ENCODE measurements at regions not wholly inside any gene's neighbourhood (a gene's known extent, or its start where the extent isn't known, plus 50 kb on each side); places are given as distances from the start of the nearest gene placed in this dataset.

- no peaks in the 10 kb centered on the region for H4K20me1 ChIP-seq (ENCODE audit: insufficient read depth, low read length)
- no peak overlapping the region for H3K27ac ChIP-seq (ENCODE audit: low read depth, low read length, poor library complexity, severe bottlenecking)
- H3K4me3 ChIP-seq (ENCODE audit: low read depth, low read length, poor library complexity, severe bottlenecking) = no peak overlapping the region
- H3K9ac ChIP-seq (ENCODE audit: low read length) = no peak overlapping the region
- no peak overlapping the region for H2AFZ ChIP-seq (ENCODE audit: low read length)
- no peaks in the 10 kb centered on the region for H3K36me3 ChIP-seq (ENCODE audit: insufficient read depth, low read length)
- no peaks in the 10 kb centered on the region for H3K79me2 ChIP-seq (ENCODE audit: insufficient read depth, low read length)
- TF ChIP-seq CTCF (IDR thresholded peaks at IDR 0.05; ENCODE audit: low read length) (no peak), EZH2 (IDR thresholded peaks at IDR 0.05; ENCODE audit: borderline replicate concordance, low read length) (no peak)
- no peaks in the 10 kb centered on the region for H3K4me1 ChIP-seq (ENCODE audit: insufficient read depth, low read length, severe bottlenecking)
- no peaks in the 10 kb centered on the region for H3K27me3 ChIP-seq (ENCODE audit: insufficient read depth, low read length)
- no peaks in the 10 kb centered on the region for H3K9me2 ChIP-seq (ENCODE audit: low read depth, low read length)
- no peak overlapping the region for H3K4me2 ChIP-seq (ENCODE audit: low read length)
- no peaks in the 10 kb centered on the region for H3F3A ChIP-seq (ENCODE audit: insufficient read depth, low read length)
- no peaks in the 10 kb centered on the region for H3K9me3 ChIP-seq (ENCODE audit: low read length)
Observed at GRCh38 chrX:17923546-17923945, 62.4 kb upstream of the RAI2 start.

- no peak overlapping the region for H3K4me3 ChIP-seq (ENCODE audit: low read depth, low read length, poor library complexity, severe bottlenecking)
- no peaks in the 10 kb centered on the region for H3K9me3 ChIP-seq (ENCODE audit: low read length)
- H3K27ac ChIP-seq (ENCODE audit: low read depth, low read length, poor library complexity, severe bottlenecking) = no peak overlapping the region
- no peaks in the 10 kb centered on the region for H3K36me3 ChIP-seq (ENCODE audit: insufficient read depth, low read length)
- H3K79me2 ChIP-seq (ENCODE audit: insufficient read depth, low read length) = no peaks in the 10 kb centered on the region
- no peak overlapping the region for H3K9ac ChIP-seq (ENCODE audit: low read length)
- H3F3A ChIP-seq (ENCODE audit: insufficient read depth, low read length) = no peaks in the 10 kb centered on the region
- no peaks in the 10 kb centered on the region for H3K27me3 ChIP-seq (ENCODE audit: insufficient read depth, low read length)
- H2AFZ ChIP-seq (ENCODE audit: low read length) = no peak overlapping the region
- no peak overlapping the region for H3K4me2 ChIP-seq (ENCODE audit: low read length)
- no peaks in the 10 kb centered on the region for H4K20me1 ChIP-seq (ENCODE audit: insufficient read depth, low read length)
- no peak for TF ChIP-seq CTCF (IDR thresholded peaks at IDR 0.05; ENCODE audit: low read length)
- no peak for TF ChIP-seq EZH2 (IDR thresholded peaks at IDR 0.05; ENCODE audit: borderline replicate concordance, low read length)
- H3K4me1 ChIP-seq (ENCODE audit: insufficient read depth, low read length, severe bottlenecking) = no peaks in the 10 kb centered on the region
- H3K9me2 ChIP-seq (ENCODE audit: low read depth, low read length) = no peaks in the 10 kb centered on the region
Observed at GRCh38 chrX:17922303-17922702, 61.2 kb upstream of the RAI2 start.

GRCh38 chrX:17919896-17920446 lies 58.9 kb upstream of the RAI2 start:
- Histone ChIP-seq H3K9me3 (ENCODE audit: low read length) (no peaks in the 10 kb centered on the region), H3K27ac (ENCODE audit: low read depth, low read length, poor library complexity, severe bottlenecking) (no peak overlapping the region), H4K20me1 (ENCODE audit: insufficient read depth, low read length) (no peaks in the 10 kb centered on the region), H3K4me1 (ENCODE audit: insufficient read depth, low read length, severe bottlenecking) (no peaks in the 10 kb centered on the region), H3K4me2 (ENCODE audit: low read length) (no peak overlapping the region), H3K27me3 (ENCODE audit: insufficient read depth, low read length) (no peaks in the 10 kb centered on the region), H3F3A (ENCODE audit: insufficient read depth, low read length) (no peaks in the 10 kb centered on the region), H3K79me2 (ENCODE audit: insufficient read depth, low read length) (no peaks in the 10 kb centered on the region), H3K9me2 (ENCODE audit: low read depth, low read length) (no peaks in the 10 kb centered on the region), H3K9ac (ENCODE audit: low read length) (no peak overlapping the region), H3K4me3 (ENCODE audit: low read depth, low read length, poor library complexity, severe bottlenecking) (no peak overlapping the region), H2AFZ (ENCODE audit: low read length) (no peak overlapping the region), H3K36me3 (ENCODE audit: insufficient read depth, low read length) (no peaks in the 10 kb centered on the region)
- TF ChIP-seq CTCF (IDR thresholded peaks at IDR 0.05; ENCODE audit: low read length) (no peak), EZH2 (IDR thresholded peaks at IDR 0.05; ENCODE audit: borderline replicate concordance, low read length) (no peak)

Data from OCI-LY1 (cell line).